ENCODE measurements at regions not wholly inside any gene's neighbourhood (a gene's known extent, or its start where the extent isn't known, plus 50 kb on each side); places are given as distances from the start of the nearest gene placed in this dataset.

DNA sequence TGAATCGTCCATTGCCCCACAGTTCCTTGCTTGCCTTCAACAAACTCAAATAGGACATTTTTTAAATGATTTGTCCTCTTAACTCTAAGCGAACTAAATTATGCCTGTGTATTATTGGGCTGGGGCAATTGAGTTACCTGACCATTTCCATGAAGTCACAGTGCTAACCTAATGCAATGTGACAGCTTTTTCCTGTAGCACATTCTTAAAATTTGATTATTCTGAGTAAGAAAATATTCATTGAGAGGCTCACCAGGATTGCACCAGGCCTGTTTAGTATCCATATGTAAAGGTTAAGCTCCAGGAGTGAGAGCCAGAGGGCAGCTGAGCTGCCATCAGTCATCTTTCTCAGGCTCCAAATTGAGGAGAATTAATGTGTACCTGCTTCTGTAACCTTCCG, 90.9 kb downstream of the GPR65 start (continued):
- no peak for TF ChIP-seq SIRT6 (IDR thresholded peaks at IDR 0.05; ENCODE audit: low read length)
- TF ChIP-seq HDAC6 (IDR thresholded peaks at IDR 0.05; ENCODE audit: low read depth, low read length) = no peak
